Upper lobe of right lung (tissue), 1 donor: ENCODE measurements at regions not wholly inside any gene's neighbourhood (a gene's known extent, or its start where the extent isn't known, plus 50 kb on each side); places are given as distances from the start of the nearest gene placed in this dataset.
"Not testable (repeated sequence)": the region's sequence is repeated elsewhere in the genome, so short reads cannot be mapped to it uniquely, and the experiment has no call there.

ENCODE experiments used
- ATAC-seq: fragments of 200-7000 bp; cut with Tn5 transposase; one replicate; pipeline ENCODE4 v1.9.1; 2020; ENCODE audit warnings: mild to moderate bottlenecking, moderate library complexity
- DNase-seq: peaks from one replicate; pipeline ENCODE4 v3.0.0-alpha.2; 2020
- H3K27ac ChIP-seq: fragments of 200-600 bp; one replicate; pipeline ENCODE4 v1.8.0; 2022
- H3K27me3 ChIP-seq: fragments of 200-600 bp; one replicate; pipeline ENCODE4 v1.8.0; 2022; ENCODE audit warnings: mild to moderate bottlenecking
- H3K36me3 ChIP-seq: fragments of 200-600 bp; one replicate; pipeline ENCODE4 v1.8.0; 2022
- H3K4me1 ChIP-seq: fragments of 200-600 bp; one replicate; pipeline ENCODE4 v1.8.0; 2022
- H3K4me3 ChIP-seq: fragments of 200-600 bp; one replicate; pipeline ENCODE4 v1.8.0; 2022; ENCODE audit warnings: mild to moderate bottlenecking
- H3K9me3 ChIP-seq: fragments of 200-600 bp; one replicate; pipeline ENCODE4 v1.8.0; 2022
- CTCF ChIP-seq: fragments of 200-600 bp; IDR thresholded peaks from one replicate; pipeline ENCODE4 v1.8.0; 2022; ENCODE audit warnings: antibody characterized with exemption
- intact Hi-C: fragments of 100-400 bp; cut with DNase I; formaldehyde crosslinking; loops from one replicate; pipeline ENCODE4 v1.11.0; 2022
- donor health status: DM: no; HTN: yes; CAD: no; lungs with severe emphysema.

DNA sequence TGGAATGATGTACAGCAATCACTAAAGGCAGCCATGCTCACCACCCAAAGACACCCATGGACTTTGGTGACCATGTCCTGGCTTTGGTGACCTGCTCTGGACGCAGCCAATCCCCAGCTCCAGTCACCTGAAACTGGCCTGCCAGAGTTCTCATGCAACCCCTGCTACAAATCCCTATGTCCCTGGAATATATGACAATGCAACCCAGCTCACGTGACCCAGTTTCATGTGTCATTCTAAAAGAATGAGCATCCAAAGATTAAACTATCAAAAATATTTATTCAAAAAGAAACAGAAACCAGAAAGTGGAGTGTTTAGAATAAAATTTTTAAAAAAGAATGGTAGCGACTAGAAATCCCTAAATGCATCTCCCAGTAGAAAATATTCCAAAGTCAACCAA is 203.3 kb upstream of the IRS2 start:
- no peak for DNase-seq
- no peak for ATAC-seq
- H3K36me3 ChIP-seq: no peaks in the 10 kb centered on the region
- H3K27me3 ChIP-seq: no peaks in the 10 kb centered on the region
- intact Hi-C loops: no loop called here
- no peak overlapping the region for H3K4me3 ChIP-seq
- no peak for TF ChIP-seq CTCF
- H3K9me3 ChIP-seq: no peaks in the 10 kb centered on the region
- H3K4me1 ChIP-seq: no peaks in the 10 kb centered on the region
- no peak overlapping the region for H3K27ac ChIP-seq

DNA sequence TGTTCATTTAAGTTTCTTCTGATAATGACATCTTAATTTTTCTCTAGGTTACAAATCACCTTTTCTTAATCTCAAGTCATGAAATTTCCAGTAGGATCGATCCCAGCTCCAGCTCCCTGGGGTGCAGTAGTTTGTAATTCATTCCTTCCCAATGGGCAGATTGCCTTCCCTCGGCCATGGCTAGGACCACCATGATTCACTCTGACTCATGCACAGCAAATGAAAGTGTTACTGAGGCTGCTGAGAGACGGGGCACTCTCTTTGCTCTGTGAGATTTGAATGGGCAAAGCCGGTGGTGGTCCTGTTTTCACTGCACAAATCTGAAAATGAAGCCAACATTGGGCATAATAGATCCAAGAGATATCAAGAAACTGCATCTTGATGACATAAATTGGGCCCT is 202.8 kb upstream of the IRS2 start:
- no peak overlapping the region for H3K4me3 ChIP-seq
- intact Hi-C loops: no loop called here
- no peaks in the 10 kb centered on the region for H3K27me3 ChIP-seq
- ATAC-seq: no peak
- H3K4me1 ChIP-seq: no peaks in the 10 kb centered on the region
- DNase-seq: no peak
- H3K36me3 ChIP-seq: no peaks in the 10 kb centered on the region
- no peak for TF ChIP-seq CTCF
- H3K27ac ChIP-seq: no peak overlapping the region
- H3K9me3 ChIP-seq: no peaks in the 10 kb centered on the region

DNA sequence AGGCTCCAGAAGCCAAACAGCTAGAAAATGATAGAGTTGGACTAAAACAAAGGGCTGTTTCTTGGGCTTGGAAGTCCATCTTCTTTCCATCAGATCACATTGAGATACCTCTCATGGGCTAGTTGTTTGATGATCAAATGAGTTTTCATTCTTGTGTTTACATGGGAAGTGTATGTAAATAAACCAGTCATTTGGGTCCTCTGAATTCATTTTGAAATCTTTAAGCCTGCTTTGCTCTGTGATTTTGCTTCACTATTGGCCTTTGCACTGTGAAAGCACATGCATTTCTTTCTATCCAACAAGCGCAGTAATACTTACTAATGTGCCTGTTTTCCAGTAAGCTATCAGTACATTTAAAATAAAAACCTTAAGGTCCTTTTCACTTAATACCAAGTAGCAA is 200.5 kb upstream of the IRS2 start:
- no peaks in the 10 kb centered on the region for H3K4me1 ChIP-seq
- no peaks in the 10 kb centered on the region for H3K9me3 ChIP-seq
- no peaks in the 10 kb centered on the region for H3K36me3 ChIP-seq
- intact Hi-C loops: no loop called here
- no peak for ATAC-seq
- H3K27ac ChIP-seq: no peak overlapping the region
- no peaks in the 10 kb centered on the region for H3K27me3 ChIP-seq
- no peak overlapping the region for H3K4me3 ChIP-seq
- DNase-seq: no peak
- no peak for TF ChIP-seq CTCF

DNA sequence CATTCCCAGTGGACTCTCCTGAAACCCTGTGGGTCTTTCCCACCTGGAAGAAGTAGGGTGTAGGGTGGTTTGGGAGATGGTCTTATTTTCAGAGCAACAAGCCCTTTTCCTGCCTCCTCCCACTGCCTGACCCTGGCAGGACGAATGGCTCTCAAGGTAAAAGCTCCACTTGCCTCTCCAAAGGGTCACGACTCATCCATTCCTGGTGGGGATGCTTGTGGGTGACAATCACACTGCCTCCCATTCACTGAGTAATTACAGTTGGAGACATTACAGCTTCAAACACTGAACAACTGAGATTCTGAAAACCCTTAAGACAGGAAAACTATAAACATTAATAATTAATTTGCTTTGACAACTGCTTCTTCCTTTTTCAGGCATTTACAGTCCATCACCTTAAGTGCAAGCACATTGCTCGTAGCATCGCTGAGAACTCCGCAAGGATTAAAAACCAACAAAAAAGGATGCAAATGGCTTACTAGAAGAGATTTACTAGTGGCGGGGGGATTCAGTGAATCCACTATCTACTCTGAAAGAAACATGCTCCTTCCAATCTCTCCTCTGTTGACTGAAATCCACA is 199.6 kb upstream of the IRS2 start:
- no peak for ATAC-seq
- TF ChIP-seq CTCF: no peak
- Histone ChIP-seq H3K27ac (no peak overlapping the region), H3K27me3 (no peaks in the 10 kb centered on the region), H3K36me3 (no peaks in the 10 kb centered on the region), H3K4me3 (no peak overlapping the region), H3K4me1 (no peaks in the 10 kb centered on the region), H3K9me3 (no peaks in the 10 kb centered on the region)
- no peak for DNase-seq
- intact Hi-C loops: no loop called here

DNA sequence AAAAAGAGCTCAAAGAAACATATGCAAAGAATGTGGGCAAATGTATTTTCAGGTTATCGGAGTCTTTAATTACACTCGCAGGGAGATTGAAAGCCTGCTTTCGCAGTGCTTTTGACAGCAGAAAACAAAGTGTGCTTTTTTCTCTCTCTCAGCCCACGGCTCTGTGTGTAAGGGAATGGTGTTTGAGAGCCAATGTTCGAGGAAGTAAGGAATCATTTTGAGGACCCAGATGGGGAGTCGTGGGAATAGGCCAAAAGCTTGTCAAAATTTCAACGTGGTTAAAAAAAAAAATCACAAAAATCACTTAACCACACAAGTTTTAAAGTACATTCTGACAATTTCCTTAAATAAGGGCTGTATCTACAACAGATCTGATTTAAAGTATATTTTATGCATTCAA is 197.1 kb upstream of the IRS2 start:
- TF ChIP-seq CTCF: no peak
- Histone ChIP-seq H3K4me3 (no peak overlapping the region), H3K27ac (no peak overlapping the region), H3K4me1 (no peaks in the 10 kb centered on the region), H3K36me3 (no peaks in the 10 kb centered on the region), H3K27me3 (no peaks in the 10 kb centered on the region), H3K9me3 (no peaks in the 10 kb centered on the region)
- intact Hi-C loops: no loop called here
- ATAC-seq (no peak), DNase-seq (no peak)

GRCh38 chr13:109981000-109981399 is 194.6 kb upstream of the IRS2 start:
- TF ChIP-seq CTCF: no peak
- Histone ChIP-seq H3K36me3 (no peaks in the 10 kb centered on the region), H3K27ac (no peak overlapping the region), H3K9me3 (no peaks in the 10 kb centered on the region), H3K4me1 (no peaks in the 10 kb centered on the region), H3K27me3 (no peaks in the 10 kb centered on the region), H3K4me3 (no peak overlapping the region)
- ATAC-seq (no peak), DNase-seq (no peak)
- intact Hi-C loops: no loop called here

- H3K4me3 ChIP-seq, H3K27ac ChIP-seq, intact Hi-C loops, DNase-seq, H3K36me3 ChIP-seq, H3K27me3 ChIP-seq, H3K9me3 ChIP-seq, ATAC-seq, H3K4me1 ChIP-seq: not testable (repeated sequence)
These were observed 193.3 kb upstream of the IRS2 start for GRCh38 chr13:109979676-109980075.
